ENCODE measurements at regions not wholly inside any gene's neighbourhood (a gene's known extent, or its start where the extent isn't known, plus 50 kb on each side); places are given as distances from the start of the nearest gene placed in this dataset.

GRCh38 chr15:95709959-95710695, 620.4 kb upstream of the NR2F2 start:
- H3K4me1 Mint-ChIP-seq: no peaks in the 10 kb centered on the region
- H3K9me3 Mint-ChIP-seq: no peaks in the 10 kb centered on the region
- H3K27ac Mint-ChIP-seq: no peak overlapping the region
- DNase-seq (ENCODE audit: low spot score in 2 of 2) (no peak), ATAC-seq (no peak)
- no peak overlapping the region for H3K4me3 Mint-ChIP-seq
- H3K36me3 Mint-ChIP-seq: no peaks in the 10 kb centered on the region

GRCh38 chr15:95712785-95713184, 617.7 kb upstream of the NR2F2 start:
- DNase-seq (ENCODE audit: low spot score in 2 of 2): no peak
- H3K4me1 Mint-ChIP-seq: no peaks in the 10 kb centered on the region
- no peak for ATAC-seq
- no peaks in the 10 kb centered on the region for H3K9me3 Mint-ChIP-seq
- no peaks in the 10 kb centered on the region for H3K36me3 Mint-ChIP-seq
- H3K4me3 Mint-ChIP-seq: no peak overlapping the region
- H3K27ac Mint-ChIP-seq: no peak overlapping the region

- Mint-ChIP-seq H3K36me3 (no peaks in the 10 kb centered on the region), H3K27ac (no peak overlapping the region)
- no peak for DNase-seq (ENCODE audit: low spot score in 2 of 2)
Measured at GRCh38 chr15:95713324-95713723, 617.2 kb upstream of the NR2F2 start.

GRCh38 chr15:95715116-95715903, 615.2 kb upstream of the NR2F2 start:
- no peak overlapping the region for H3K4me3 Mint-ChIP-seq
- H3K4me1 Mint-ChIP-seq: no peaks in the 10 kb centered on the region
- no peak for ATAC-seq
- H3K27ac Mint-ChIP-seq: no peak overlapping the region
- H3K36me3 Mint-ChIP-seq: no peaks in the 10 kb centered on the region
- no peak for DNase-seq (ENCODE audit: low spot score in 2 of 2)
- H3K9me3 Mint-ChIP-seq: no peaks in the 10 kb centered on the region

More at GRCh38 chr15:95713324-95713723, 617.2 kb upstream of the NR2F2 start:
- Mint-ChIP-seq H3K4me3 (no peak overlapping the region), H3K4me1 (no peaks in the 10 kb centered on the region), H3K9me3 (no peaks in the 10 kb centered on the region)
- no peak for ATAC-seq

- no peak for DNase-seq (ENCODE audit: low spot score in 2 of 2)
- Mint-ChIP-seq H3K4me1 (no peaks in the 10 kb centered on the region), H3K9me3 (no peaks in the 10 kb centered on the region), H3K27ac (no peak overlapping the region), H3K36me3 (no peaks in the 10 kb centered on the region), H3K4me3 (no peak overlapping the region)
- ATAC-seq: no peak
Measured at GRCh38 chr15:95715906-95716656, 614.4 kb upstream of the NR2F2 start.

GRCh38 chr15:95716708-95717107, 613.8 kb upstream of the NR2F2 start:
- Mint-ChIP-seq H3K9me3 (no peaks in the 10 kb centered on the region), H3K4me1 (no peaks in the 10 kb centered on the region), H3K27ac (no peak overlapping the region), H3K36me3 (no peaks in the 10 kb centered on the region), H3K4me3 (no peak overlapping the region)
- DNase-seq (ENCODE audit: low spot score in 2 of 2): no peak
- ATAC-seq: no peak

GRCh38 chr15:95718441-95718840, 612.1 kb upstream of the NR2F2 start:
- ATAC-seq (no peak), DNase-seq (ENCODE audit: low spot score in 2 of 2) (no peak)
- Mint-ChIP-seq H3K9me3 (no peaks in the 10 kb centered on the region), H3K36me3 (no peaks in the 10 kb centered on the region), H3K4me1 (no peaks in the 10 kb centered on the region), H3K4me3 (no peak overlapping the region), H3K27ac (no peak overlapping the region)

GRCh38 chr15:95724908-95725633, 605.4 kb upstream of the NR2F2 start:
- H3K36me3 Mint-ChIP-seq: no peaks in the 10 kb centered on the region
- ATAC-seq (no peak), DNase-seq (ENCODE audit: low spot score in 2 of 2) (no peak)
- H3K4me3 Mint-ChIP-seq: no peak overlapping the region
- H3K9me3 Mint-ChIP-seq: no peaks in the 10 kb centered on the region
- no peaks in the 10 kb centered on the region for H3K4me1 Mint-ChIP-seq
- H3K27ac Mint-ChIP-seq: no peak overlapping the region

GRCh38 chr15:95726891-95727290, 603.6 kb upstream of the NR2F2 start:
- H3K27ac Mint-ChIP-seq: no peak overlapping the region
- H3K4me3 Mint-ChIP-seq: no peak overlapping the region
- H3K9me3 Mint-ChIP-seq: no peaks in the 10 kb centered on the region
- no peaks in the 10 kb centered on the region for H3K4me1 Mint-ChIP-seq
- ATAC-seq (no peak), DNase-seq (ENCODE audit: low spot score in 2 of 2) (no peak)
- H3K36me3 Mint-ChIP-seq: no peaks in the 10 kb centered on the region

- DNase-seq (ENCODE audit: low spot score in 2 of 2) (no peak), ATAC-seq (peak; percentile 36)
- H3K4me1 Mint-ChIP-seq: peaks cover 7% of the 10 kb centered on the region
- peaks cover 7% of the 10 kb centered on the region for H3K9me3 Mint-ChIP-seq
- no peaks in the 10 kb centered on the region for H3K36me3 Mint-ChIP-seq
- no peak overlapping the region for H3K27ac Mint-ChIP-seq
- no peak overlapping the region for H3K4me3 Mint-ChIP-seq
Measured at GRCh38 chr15:95733931-95734330, 596.6 kb upstream of the NR2F2 start.

- no peak for ATAC-seq
- DNase-seq (ENCODE audit: low spot score in 2 of 2): no peak
- H3K36me3 Mint-ChIP-seq: no peaks in the 10 kb centered on the region
- H3K27ac Mint-ChIP-seq: no peak overlapping the region
- H3K4me3 Mint-ChIP-seq: no peak overlapping the region
- H3K4me1 Mint-ChIP-seq: peaks cover 7% of the 10 kb centered on the region
- peaks cover 7% of the 10 kb centered on the region for H3K9me3 Mint-ChIP-seq
Measured at GRCh38 chr15:95734422-95735316, 595.8 kb upstream of the NR2F2 start.

- DNase-seq (ENCODE audit: low spot score in 2 of 2) (no peak), ATAC-seq (no peak)
- peaks cover 15% of the 10 kb centered on the region for H3K4me1 Mint-ChIP-seq
- H3K9me3 Mint-ChIP-seq: peaks cover 7% of the 10 kb centered on the region
- no peak overlapping the region for H3K27ac Mint-ChIP-seq
- no peak overlapping the region for H3K4me3 Mint-ChIP-seq
- no peaks in the 10 kb centered on the region for H3K36me3 Mint-ChIP-seq
Measured at GRCh38 chr15:95737060-95737459, 593.4 kb upstream of the NR2F2 start.

GRCh38 chr15:95739131-95739530, 591.4 kb upstream of the NR2F2 start:
- peaks cover 16% of the 10 kb centered on the region for H3K4me1 Mint-ChIP-seq
- H3K4me3 Mint-ChIP-seq: no peak overlapping the region
- no peak overlapping the region for H3K27ac Mint-ChIP-seq
- ATAC-seq: no peak
- no peak for DNase-seq (ENCODE audit: low spot score in 2 of 2)
- peaks cover 13% of the 10 kb centered on the region for H3K9me3 Mint-ChIP-seq
- no peaks in the 10 kb centered on the region for H3K36me3 Mint-ChIP-seq

GRCh38 chr15:95741830-95742229, 588.7 kb upstream of the NR2F2 start:
- ATAC-seq (no peak), DNase-seq (ENCODE audit: low spot score in 2 of 2) (no peak)
- peaks cover 9% of the 10 kb centered on the region for H3K9me3 Mint-ChIP-seq
- H3K27ac Mint-ChIP-seq: no peak overlapping the region
- H3K4me1 Mint-ChIP-seq: peaks cover 9% of the 10 kb centered on the region
- no peak overlapping the region for H3K4me3 Mint-ChIP-seq
- H3K36me3 Mint-ChIP-seq: no peaks in the 10 kb centered on the region

Data from stimulated activated effector memory CD8-positive, alpha-beta T cell treated with anti-CD3 and anti-CD28 coated beads, Interleukin-12 subunit alpha, Interleukin-12 subunit beta, amount 100 ng/mL, for 72 hours (primary cell).